Effector memory CD8-positive, alpha-beta T cell (primary cell): ENCODE measurements at regions not wholly inside any gene's neighbourhood (a gene's known extent, or its start where the extent isn't known, plus 50 kb on each side); places are given as distances from the start of the nearest gene placed in this dataset.
A peak's percentile ranks its signal among the peaks of the same experiment; 100 is the strongest.
"Not testable (repeated sequence)": the region's sequence is repeated elsewhere in the genome, so short reads cannot be mapped to it uniquely, and the experiment has no call there.

ENCODE experiments used
- ATAC-seq: fragments of 150-1000 bp; cut with Tn5 transposase; replicated peaks from 2 replicates; pipeline ENCODE4 v1.10.0; 2021; ENCODE audit warnings: mild to moderate bottlenecking, moderate library complexity
- DNase-seq, 3 experiments: peaks; one replicate each; pipeline ENCODE4 v3.0.0; 2021
- H3K27ac Mint-ChIP-seq, 2 donors: one replicate each; pipeline ENCODE4 v1.8.0; 2022; ENCODE audit warnings: mild to moderate bottlenecking in 2 of 2, mixed read lengths in 2 of 2, moderate library complexity in 2 of 2
- H3K27me3 Mint-ChIP-seq, 2 donors: one replicate each; pipeline ENCODE4 v1.8.0; 2022; ENCODE audit warnings: mixed read lengths in 2 of 2
- H3K36me3 Mint-ChIP-seq: one replicate; pipeline ENCODE4 v1.8.0; 2022; ENCODE audit warnings: mild to moderate bottlenecking, moderate library complexity, mixed read lengths; ENCODE audit not compliant: insufficient read depth
- H3K4me1 Mint-ChIP-seq, 2 donors: one replicate each; pipeline ENCODE4 v1.8.0; 2022; ENCODE audit warnings: low read depth in 2 of 2, mixed read lengths in 2 of 2
- H3K4me3 Mint-ChIP-seq, 2 donors: one replicate each; pipeline ENCODE4 v1.8.0; 2022; ENCODE audit warnings: mild to moderate bottlenecking in 2 of 2, mixed read lengths in 2 of 2, moderate library complexity in 2 of 2
- H3K9me3 Mint-ChIP-seq, 2 donors: one replicate each; pipeline ENCODE4 v1.8.0; 2022; ENCODE audit warnings: mixed read lengths in 2 of 2

DNA sequence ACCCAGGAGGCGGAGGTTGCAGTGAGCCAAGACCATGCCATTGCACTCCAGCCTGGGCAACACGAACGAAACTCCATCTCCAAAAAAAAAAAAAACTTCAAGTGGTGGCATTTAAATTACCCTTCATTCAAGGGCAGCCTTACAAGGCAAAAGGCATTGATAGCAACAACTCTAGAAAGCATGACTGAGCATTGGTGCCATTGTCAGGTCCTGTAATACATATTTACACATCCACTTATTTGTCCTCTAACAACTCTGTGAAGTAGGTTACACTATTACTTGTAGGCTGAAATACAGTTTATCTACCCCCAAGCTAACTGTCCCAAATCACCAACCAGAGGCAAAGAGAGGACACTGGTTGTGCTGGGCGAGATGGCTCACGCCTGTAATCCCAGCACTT, 52.7 kb upstream of the LARP1 start:
- Mint-ChIP-seq H3K27me3 (peaks cover 6 to 19% of the 10 kb centered on the region in 2 donors), H3K36me3 (no peaks in the 10 kb centered on the region), H3K9me3 (no peaks in the 10 kb centered on the region), H3K27ac (no peak overlapping the region), H3K4me3 (no peak overlapping the region), H3K4me1 (peaks cover 0 to 2% of the 10 kb centered on the region in 2 donors)
- no peak for DNase-seq
- ATAC-seq: no peak

DNA sequence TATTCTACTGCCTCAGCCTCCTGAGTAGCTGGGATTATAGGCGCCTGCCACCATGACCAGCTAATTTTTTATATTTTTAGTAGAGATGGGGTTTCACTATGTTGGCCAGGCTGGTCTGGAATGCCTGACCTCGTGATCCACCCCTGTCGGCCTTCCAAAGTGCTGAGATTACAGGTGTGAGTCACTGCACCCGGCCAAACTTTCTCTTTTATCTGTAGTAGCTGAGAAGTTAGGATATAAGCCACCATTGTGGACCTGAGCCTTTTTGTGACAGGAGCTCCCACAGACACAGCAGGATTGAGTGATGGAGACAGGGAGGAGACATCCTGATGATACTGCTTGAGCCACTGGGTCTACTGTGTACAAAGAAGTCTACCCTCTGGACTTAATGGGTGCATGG, 53.5 kb upstream of the LARP1 start:
- not testable (repeated sequence) for H3K4me3 Mint-ChIP-seq, ATAC-seq, H3K27ac Mint-ChIP-seq, H3K9me3 Mint-ChIP-seq, DNase-seq, H3K36me3 Mint-ChIP-seq, H3K4me1 Mint-ChIP-seq
- peaks cover 9 to 19% of the 10 kb centered on the region in 2 donors for H3K27me3 Mint-ChIP-seq

DNA sequence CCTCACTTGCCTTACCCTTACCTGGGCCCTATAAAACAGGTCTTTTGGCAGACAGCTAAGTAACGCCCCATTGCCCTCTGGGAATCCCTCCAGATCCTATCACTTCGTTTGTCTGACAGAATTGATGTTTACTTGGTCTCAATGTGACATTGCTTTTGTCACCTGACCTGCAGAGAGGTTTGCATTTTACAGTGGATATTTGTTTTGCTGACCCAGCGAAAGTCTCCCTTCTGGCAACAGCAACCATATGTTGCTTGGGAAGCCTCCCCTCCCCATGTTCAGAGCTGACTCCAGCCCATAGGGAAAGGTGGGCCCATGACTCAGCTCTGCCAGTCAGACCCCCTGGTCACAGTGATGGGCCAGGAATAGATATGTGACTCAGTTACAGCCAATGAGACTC, 54.0 kb upstream of the LARP1 start:
- Mint-ChIP-seq H3K36me3 (no peaks in the 10 kb centered on the region), H3K9me3 (no peaks in the 10 kb centered on the region), H3K27me3 (peaks cover 10 to 19% of the 10 kb centered on the region in 2 donors), H3K27ac (no peak overlapping the region), H3K4me1 (peaks cover 0 to 2% of the 10 kb centered on the region in 2 donors), H3K4me3 (no peak overlapping the region)
- ATAC-seq (no peak), DNase-seq (no peak)

DNA sequence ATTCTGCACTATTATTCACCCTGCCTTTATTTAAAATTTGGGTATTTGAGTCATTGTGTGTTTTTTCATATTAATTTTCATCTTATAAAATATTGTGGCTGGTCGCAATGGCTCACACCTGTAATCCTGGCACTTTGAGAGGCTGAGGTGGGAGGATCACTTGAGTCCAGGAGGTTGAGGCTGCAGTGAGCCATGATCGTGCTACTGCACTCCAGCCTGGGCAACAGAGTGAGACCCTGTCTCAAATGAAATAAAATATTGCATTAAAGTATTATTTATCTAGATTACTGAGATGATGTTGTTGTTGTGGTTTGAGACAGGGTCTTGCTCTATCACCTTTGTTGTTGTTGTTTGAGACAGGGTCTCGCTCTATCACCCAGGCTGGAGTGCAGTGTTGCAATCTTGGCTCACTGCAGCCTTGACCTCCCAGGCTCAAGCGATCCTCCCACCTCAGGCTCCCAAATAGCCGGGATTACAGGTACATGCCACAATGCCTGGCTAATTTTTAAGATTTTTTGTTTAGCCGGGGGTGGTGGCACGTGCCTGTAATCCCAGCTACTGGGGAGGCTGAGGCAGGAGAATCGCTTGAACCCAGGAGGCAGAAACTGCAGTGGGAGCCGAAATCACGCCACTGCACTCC, 54.8 kb upstream of the LARP1 start:
- not testable (repeated sequence) for ATAC-seq, H3K9me3 Mint-ChIP-seq, DNase-seq, H3K36me3 Mint-ChIP-seq, H3K27ac Mint-ChIP-seq, H3K4me1 Mint-ChIP-seq, H3K4me3 Mint-ChIP-seq
- peaks cover 10 to 19% of the 10 kb centered on the region in 2 donors for H3K27me3 Mint-ChIP-seq

- no peak overlapping the region for H3K4me3 Mint-ChIP-seq
- H3K36me3 Mint-ChIP-seq: no peaks in the 10 kb centered on the region
- no peaks in the 10 kb centered on the region for H3K9me3 Mint-ChIP-seq
- H3K27ac Mint-ChIP-seq: no peak overlapping the region
- no peak for DNase-seq
- no peak for ATAC-seq
- H3K27me3 Mint-ChIP-seq: peaks cover 10 to 19% of the 10 kb centered on the region in 2 donors
- peaks cover 0 to 2% of the 10 kb centered on the region in 2 donors for H3K4me1 Mint-ChIP-seq
These were observed 56.4 kb upstream of the LARP1 start for GRCh38 chr5:154698763-154699162.

- no peak overlapping the region for H3K27ac Mint-ChIP-seq
- no peak overlapping the region for H3K4me3 Mint-ChIP-seq
- no peak for DNase-seq
- H3K4me1 Mint-ChIP-seq: peaks cover 0 to 2% of the 10 kb centered on the region in 2 donors
- no peaks in the 10 kb centered on the region for H3K9me3 Mint-ChIP-seq
- peaks cover 10 to 18% of the 10 kb centered on the region in 2 donors for H3K27me3 Mint-ChIP-seq
- no peaks in the 10 kb centered on the region for H3K36me3 Mint-ChIP-seq
- ATAC-seq: no peak
These were observed 57.8 kb upstream of the LARP1 start for GRCh38 chr5:154697371-154697770.

DNA sequence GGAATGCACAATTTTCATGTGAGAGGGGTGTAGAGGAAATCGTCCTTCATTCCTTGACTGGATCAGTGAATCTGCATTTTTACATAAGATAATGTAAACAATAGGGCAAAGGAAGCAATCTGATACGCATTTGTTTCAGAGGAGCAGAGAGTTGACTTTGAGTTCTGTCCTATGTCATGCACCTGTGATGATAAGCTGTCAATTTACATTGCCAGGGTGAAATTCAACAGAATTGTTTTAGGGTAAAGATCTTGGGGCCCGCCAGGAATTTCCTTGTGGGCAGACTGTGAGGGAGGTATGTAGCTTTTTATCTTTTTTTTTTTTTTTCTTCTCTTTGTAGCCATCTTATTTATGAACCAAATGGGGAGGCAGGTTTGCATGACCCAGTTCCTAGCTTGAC, 58.3 kb upstream of the LARP1 start:
- H3K4me1 Mint-ChIP-seq: peaks cover 0 to 2% of the 10 kb centered on the region in 2 donors
- no peak overlapping the region for H3K27ac Mint-ChIP-seq
- no peaks in the 10 kb centered on the region for H3K9me3 Mint-ChIP-seq
- H3K4me3 Mint-ChIP-seq: no peak overlapping the region
- H3K36me3 Mint-ChIP-seq: no peaks in the 10 kb centered on the region
- ATAC-seq: no peak
- peaks cover 10 to 13% of the 10 kb centered on the region in 2 donors for H3K27me3 Mint-ChIP-seq
- DNase-seq: no peak

GRCh38 chr5:154694159-154694558, 61.0 kb upstream of the LARP1 start:
- Mint-ChIP-seq H3K4me1 (no peaks in the 10 kb centered on the region), H3K36me3 (no peaks in the 10 kb centered on the region), H3K27ac (no peak overlapping the region)

DNA sequence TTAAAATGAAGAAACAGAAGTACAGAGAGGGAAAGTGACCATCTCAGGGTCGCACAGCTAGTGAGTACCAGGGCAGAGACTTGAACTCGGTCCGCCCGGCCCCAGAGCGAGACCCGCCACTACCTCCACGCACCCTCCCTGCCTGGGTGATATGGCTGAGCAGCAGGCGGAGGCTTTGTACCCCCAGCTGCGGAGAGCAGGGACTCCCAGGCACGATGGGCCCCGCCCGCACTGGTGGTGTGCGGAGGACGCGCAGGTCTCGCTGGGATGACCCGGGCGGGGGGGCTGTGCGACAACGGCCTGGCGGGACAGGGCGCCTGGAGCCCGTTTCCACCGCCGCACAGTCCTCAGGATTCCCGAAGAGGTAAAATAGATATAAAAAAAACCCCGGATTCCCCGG, 64.7 kb upstream of the LARP1 start:
- H3K36me3 Mint-ChIP-seq: no peaks in the 10 kb centered on the region
- no peak overlapping the region for H3K27ac Mint-ChIP-seq
- DNase-seq (no peak), ATAC-seq (no peak)
- no peaks in the 10 kb centered on the region for H3K4me1 Mint-ChIP-seq
- peaks cover 6 to 15% of the 10 kb centered on the region in 2 donors for H3K27me3 Mint-ChIP-seq
- H3K4me3 Mint-ChIP-seq: no peak overlapping the region
- H3K9me3 Mint-ChIP-seq: no peaks in the 10 kb centered on the region

More at GRCh38 chr5:154694159-154694558, 61.0 kb upstream of the LARP1 start:
- Mint-ChIP-seq H3K9me3 (no peaks in the 10 kb centered on the region), H3K4me3 (no peak overlapping the region), H3K27me3 (peaks cover 0 to 4% of the 10 kb centered on the region in 2 donors)
- DNase-seq (no peak), ATAC-seq (no peak)

GRCh38 chr5:154686490-154686889, 68.7 kb upstream of the LARP1 start:
- Mint-ChIP-seq H3K27me3 (peaks cover 6 to 26% of the 10 kb centered on the region in 2 donors), H3K9me3 (no peaks in the 10 kb centered on the region), H3K4me3 (no peak overlapping the region), H3K27ac (no peak overlapping the region), H3K36me3 (no peaks in the 10 kb centered on the region), H3K4me1 (peaks cover 0 to 3% of the 10 kb centered on the region in 2 donors)
- no peak for ATAC-seq
- DNase-seq: no peak

GRCh38 chr5:154683101-154683880, 71.9 kb upstream of the LARP1 start:
- Mint-ChIP-seq H3K36me3 (no peaks in the 10 kb centered on the region), H3K9me3 (no peaks in the 10 kb centered on the region), H3K4me1 (peaks cover 0 to 3% of the 10 kb centered on the region in 2 donors), H3K4me3 (peak overlapping the region; percentile 72 to 75), H3K27me3 (peaks cover 6 to 26% of the 10 kb centered on the region in 2 donors), H3K27ac (peak overlapping the region in 1 of 2 donors; percentile 26)
- DNase-seq (no peak), ATAC-seq (no peak)

- Mint-ChIP-seq H3K4me3 (no peak overlapping the region), H3K27ac (no peak overlapping the region), H3K4me1 (peaks cover 0 to 3% of the 10 kb centered on the region in 2 donors), H3K9me3 (no peaks in the 10 kb centered on the region), H3K27me3 (peaks cover 0 to under 1% of the 10 kb centered on the region in 2 donors), H3K36me3 (no peaks in the 10 kb centered on the region)
- DNase-seq (no peak), ATAC-seq (no peak)
These were observed 75.7 kb upstream of the LARP1 start for GRCh38 chr5:154679501-154679900.

GRCh38 chr5:154677921-154678320, 77.3 kb upstream of the LARP1 start:
- Mint-ChIP-seq H3K4me1 (no peaks in the 10 kb centered on the region), H3K27me3 (no peaks in the 10 kb centered on the region), H3K9me3 (no peaks in the 10 kb centered on the region), H3K36me3 (no peaks in the 10 kb centered on the region), H3K27ac (no peak overlapping the region), H3K4me3 (no peak overlapping the region)
- no peak for DNase-seq
- ATAC-seq: no peak

GRCh38 chr5:154676508-154676907, 78.7 kb upstream of the LARP1 start:
- Mint-ChIP-seq H3K36me3 (no peaks in the 10 kb centered on the region), H3K4me3 (no peak overlapping the region), H3K4me1 (no peaks in the 10 kb centered on the region), H3K9me3 (no peaks in the 10 kb centered on the region), H3K27ac (peak overlapping the region in 1 of 2 donors; percentile 29), H3K27me3 (no peaks in the 10 kb centered on the region)
- ATAC-seq (no peak), DNase-seq (no peak)
